GM12878 (cell line): ENCODE measurements at regions not wholly inside any gene's neighbourhood (a gene's known extent, or its start where the extent isn't known, plus 50 kb on each side); places are given as distances from the start of the nearest gene placed in this dataset.
A peak's percentile ranks its signal among the peaks of the same experiment; 100 is the strongest.

Experiments used
- ATAC-seq: fragments of 200-7000 bp; cut with Tn5 transposase; 3 replicates; pipeline ENCODE4 v1.9.1; 2020; ENCODE audit warnings: mild to moderate bottlenecking, moderate library complexity
- BruUV-seq: library from RNA; stranded (reverse); fragments of 400-500 nt; replicated peaks from 2 replicates; lab custom pipeline; 2021; lab: Mats Ljungman, UMichigan
- CTCF ChIA-PET: fragments of 300-600 bp; sonication (Branson Sonifier 250); formaldehyde crosslinking; extraction: SDS; loops from one replicate; lab custom pipeline; 2021; ENCODE audit warnings: inconsistent platforms; lab: Yijun Ruan, JAX
- POLR2A ChIA-PET: fragments of 350-600 bp; formaldehyde crosslinking; extraction: SDS; loops from one replicate; lab custom pipeline; 2021; ENCODE audit warnings: inconsistent platforms; lab: Charles Lee
- RAD21 ChIA-PET: fragments of 300-600 bp; sonication (Branson Sonifier 250); formaldehyde crosslinking; loops from one replicate; lab custom pipeline; 2023; ENCODE audit warnings: antibody characterized with exemption; ENCODE audit not compliant: unreplicated experiment; lab: Charles Lee
- SMC1A ChIA-PET: fragments of 300-600 bp; sonication (Branson Sonifier 250); formaldehyde crosslinking; loops from one replicate; lab custom pipeline; 2023; ENCODE audit not compliant: unreplicated experiment, uncharacterized antibody; lab: Charles Lee
- DNase-seq: peaks from one replicate; pipeline ENCODE4 v3.0.0-alpha.2; 2011; ENCODE audit warnings: low read depth, low spot score
- FAIRE-seq: peaks from 3 replicates; lab custom pipeline; 2011; peaks lifted over from hg19 to GRCh38; lab: Jason Lieb, UNC
- H2AFZ ChIP-seq: 2 replicates; pipeline ENCODE4 v1.6.0; 2011; ENCODE audit warnings: low read depth, low read length, control low read depth; ENCODE audit not compliant: control insufficient read depth
- H3K27ac ChIP-seq: 2 replicates; pipeline ENCODE4 v1.5.1; 2011; ENCODE audit warnings: control low read depth; ENCODE audit not compliant: control insufficient read depth, insufficient read depth
- H3K27me3 ChIP-seq, 2 experiments: replicated peaks in 1 of 2; 2 replicates each; pipeline versions ENCODE4 v1.6.0 to v1.6.1; 2011; ENCODE audit warnings: low read length in 1 of 2; ENCODE audit not compliant: control insufficient read depth in 2 of 2, insufficient read depth in 2 of 2
- H3K36me3 ChIP-seq, 2 experiments: 2 replicates each; pipeline ENCODE4 v1.5.1; 2011; ENCODE audit warnings: low read length in 1 of 2; ENCODE audit not compliant: control insufficient read depth in 2 of 2, insufficient read depth in 2 of 2
- H3K4me1 ChIP-seq: 2 replicates; pipeline ENCODE4 v1.6.1; 2011; ENCODE audit warnings: mild to moderate bottlenecking, low read length, moderate library complexity, mixed read lengths; ENCODE audit not compliant: control insufficient read depth, insufficient read depth
- H3K4me2 ChIP-seq: 2 replicates; pipeline ENCODE4 v1.6.0; 2011; ENCODE audit warnings: control low read depth; ENCODE audit not compliant: control insufficient read depth, insufficient read depth
- H3K4me3 ChIP-seq: fragments of 200-600 bp; sonication (generic); 2 replicates; pipeline ENCODE4 v1.5.1; 2016
- H3K79me2 ChIP-seq: 2 replicates; pipeline ENCODE4 v1.6.0; 2011; ENCODE audit warnings: low read length; ENCODE audit not compliant: control insufficient read depth, insufficient read depth
- H3K9ac ChIP-seq: 2 replicates; pipeline ENCODE4 v1.8.0; 2011; ENCODE audit warnings: low read length, control low read depth, mixed read lengths; ENCODE audit not compliant: control insufficient read depth, insufficient read depth
- H3K9me3 ChIP-seq: replicated peaks from 3 replicates; pipeline ENCODE4 v1.5.1; 2011; ENCODE audit warnings: mild to moderate bottlenecking, low read length; ENCODE audit not compliant: control insufficient read depth, insufficient read depth
- H4K20me1 ChIP-seq: 2 replicates; pipeline ENCODE4 v1.6.0; 2011; ENCODE audit not compliant: control insufficient read depth, insufficient read depth
- BACH1 ChIP-seq: fragments of 450-650 bp; IDR thresholded peaks from 2 replicates; pipeline ENCODE4 v1.6.1; 2017; ENCODE audit warnings: mild to moderate bottlenecking, borderline replicate concordance
- E4F1 ChIP-seq: fragments of 450-650 bp; IDR thresholded peaks from 2 replicates; pipeline ENCODE4 v1.6.1; 2018; ENCODE audit warnings: borderline replicate concordance, mild to moderate bottlenecking; ENCODE audit not compliant: partially characterized antibody
- KLF5 ChIP-seq: fragments of 450-650 bp; IDR thresholded peaks from 2 replicates; pipeline ENCODE4 v1.6.1; 2014; ENCODE audit warnings: mild to moderate bottlenecking; ENCODE audit not compliant: partially characterized antibody
- MAX ChIP-seq: IDR thresholded peaks from 2 replicates; pipeline ENCODE4 v1.6.1; 2012; ENCODE audit warnings: low read depth, low read length, improper control_type of control experiment
- MEF2B ChIP-seq: fragments of 450-650 bp; IDR thresholded peaks from 2 replicates; pipeline ENCODE4 v1.6.1; 2018; ENCODE audit warnings: mild to moderate bottlenecking, moderate library complexity; ENCODE audit not compliant: partially characterized antibody, poor library complexity, severe bottlenecking
- NBN ChIP-seq: fragments of 450-650 bp; IDR thresholded peaks from 2 replicates; pipeline ENCODE4 v1.6.1; 2016
- PML ChIP-seq: IDR thresholded peaks from 2 replicates; pipeline ENCODE4 v1.6.1; 2012; ENCODE audit warnings: low read length, inconsistent platforms
- RUNX3 ChIP-seq: IDR thresholded peaks from 2 replicates; pipeline ENCODE4 v1.6.1; 2012; ENCODE audit warnings: low read length, inconsistent platforms
- SREBF1 ChIP-seq: IDR thresholded peaks from 2 replicates; pipeline ENCODE4 v1.6.1; 2012; ENCODE audit warnings: mild to moderate bottlenecking, low read length
- TARDBP ChIP-seq: IDR thresholded peaks from 2 replicates; pipeline ENCODE4 v1.6.1; 2016; ENCODE audit warnings: borderline replicate concordance
- TCF7 ChIP-seq: IDR thresholded peaks from 2 replicates; pipeline ENCODE4 v1.6.1; 2014; ENCODE audit warnings: antibody characterized with exemption, borderline replicate concordance
- ZBED1 ChIP-seq: IDR thresholded peaks from 2 replicates; pipeline ENCODE4 v1.6.1; 2016; ENCODE audit warnings: borderline replicate concordance
- WGBS: methylation state at CpG from one replicate; pipeline ENCODE4 v1.1.6; 2016; ENCODE audit warnings: low lambda C conversion rate; ENCODE audit not compliant: insufficient replicate concordance, insufficient coverage; ENCODE audit errors: missing lambda C conversion rate; 5-methylcytosine and 5-hydroxymethylcytosine counted together
- in situ Hi-C: fragments of 300-500 bp; cut with MboI; formaldehyde crosslinking; loops from 9 replicates; pipeline ENCODE4 v1.14.3; 2018; ENCODE audit warnings: mixed read lengths
- intact Hi-C: fragments of 100-400 bp; cut with micrococcal nuclease; formaldehyde crosslinking; loops from one replicate; pipeline ENCODE4 v1.14.2; 2022; ENCODE audit not compliant: unreplicated experiment

- DNase-seq (no peak), FAIRE-seq (no peak), ATAC-seq (no peak)
- Histone ChIP-seq H4K20me1 (no peaks in the 10 kb centered on the region; the same call in 1 of the 2 replicates), H3K27me3 (no peaks in the 10 kb centered on the region), H3K9ac (no peak overlapping the region), H3K79me2 (no peaks in the 10 kb centered on the region), H3K9me3 (no peaks in the 10 kb centered on the region; the same call in 1 of the 3 replicates), H3K27ac (no peak overlapping the region), H3K4me1 (no peaks in the 10 kb centered on the region), H3K4me2 (no peak overlapping the region), H3K4me3 (no peak overlapping the region), H2AFZ (no peak overlapping the region), H3K36me3 (no peaks in the 10 kb centered on the region)
- RAD21 ChIA-PET, result no interaction called here
- no TSS peak for BruUV-seq
- CTCF ChIA-PET, result no interaction called here
- 5% methylated on average over 3 of the region's 3 CpGs for WGBS
- in situ Hi-C loops, result no loop called here
- SMC1A ChIA-PET, result interaction anchor here (1.0 to 2.2 kb wide), 2 partner anchors 14 to 100 kb away, joined by 3 to 6 read pairs; no protein-coding TSS in a partner anchor
- intact Hi-C loops, result no loop called here
- TF ChIP-seq ZBED1 (0 out of 2 replicates have a peak, but pooled peaks have one; percentile 37), TARDBP (no peak), TCF7 (peak; percentile 48; the same call in 1 of the 2 replicates), RUNX3 (peak; percentile 78)
- POLR2A ChIA-PET, result no interaction called here
Observed at GRCh38 chr20:17797161-17797560, 97.4 kb downstream of the BANF2 start.

DNA sequence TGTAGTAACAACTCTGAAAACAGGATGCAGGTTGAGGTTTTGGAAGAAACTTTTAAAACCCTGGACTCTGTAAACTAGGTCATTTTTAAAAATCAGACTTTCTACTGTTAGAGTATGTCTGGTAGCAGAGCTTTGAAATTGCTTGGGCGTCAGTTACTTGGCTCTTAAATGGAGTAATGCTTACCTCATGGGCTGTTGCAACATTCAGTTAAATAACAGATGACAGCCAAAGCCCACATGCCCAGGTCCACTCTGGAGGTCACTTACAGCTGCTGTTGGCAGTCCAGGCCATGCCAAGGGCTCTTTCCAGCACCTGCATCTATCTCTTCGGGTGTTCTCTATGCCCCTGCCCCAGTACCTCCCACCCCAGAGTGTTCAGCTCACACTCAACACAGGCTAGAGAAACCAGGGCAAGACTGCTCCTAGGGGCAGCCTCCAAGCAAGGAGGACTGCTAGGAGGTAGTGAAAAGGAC lies 96.4 kb downstream of the BANF2 start:
- FAIRE-seq, result no peak
- no TSS peak for BruUV-seq
- no peak overlapping the region for H3K4me3 ChIP-seq
- in situ Hi-C loops (no loop called here), intact Hi-C loops (no loop called here)
- no peak overlapping the region for H3K9ac ChIP-seq
- H3K9me3 ChIP-seq, result no peaks in the 10 kb centered on the region; the same call in 1 of the 3 replicates
- no peaks in the 10 kb centered on the region for H3K79me2 ChIP-seq
- H3K27ac ChIP-seq, result no peak overlapping the region
- no peak overlapping the region for H2AFZ ChIP-seq
- TF ChIP-seq NBN (no peak), KLF5 (no peak), MAX (no peak), PML (no peak), MEF2B (no peak), SREBF1 (no peak), E4F1 (no peak), BACH1 (no peak)
- ChIA-PET CTCF (no interaction called here), RAD21 (interaction anchor here (0.6 kb wide), 1 partner anchor 234 kb away, joined by 3 read pairs; no protein-coding TSS in a partner anchor), SMC1A (interaction anchor here (1.2 to 2.2 kb wide), 3 partner anchors 12 to 101 kb away, joined by 3 to 6 read pairs (median 3); no protein-coding TSS in a partner anchor), POLR2A (no interaction called here)
- no peaks in the 10 kb centered on the region for H3K36me3 ChIP-seq
- no peak for ATAC-seq
- no peaks in the 10 kb centered on the region for H3K4me1 ChIP-seq
- 18% methylated on average over 2 of the region's 2 CpGs for WGBS
- DNase-seq, result no peak
- no peaks in the 10 kb centered on the region; a peak in 1 of 4 replicates for H3K27me3 ChIP-seq
- no peaks in the 10 kb centered on the region for H4K20me1 ChIP-seq
- H3K4me2 ChIP-seq, result no peak overlapping the region
